Endothelial cell (in vitro differentiated cells): ENCODE measurements at regions not wholly inside any gene's neighbourhood (a gene's known extent, or its start where the extent isn't known, plus 50 kb on each side); places are given as distances from the start of the nearest gene placed in this dataset.

ENCODE experiments used
- DNase-seq: peaks from one replicate; pipeline ENCODE4 v3.0.0; 2021; ENCODE audit warnings: low spot score
- H3K27ac Mint-ChIP-seq: one replicate; pipeline ENCODE4 v1.8.0; 2021; ENCODE audit warnings: mixed read lengths, inconsistent platforms; ENCODE audit not compliant: unreplicated experiment
- H3K27me3 Mint-ChIP-seq: one replicate; pipeline ENCODE4 v1.8.0; 2021; ENCODE audit warnings: mild to moderate bottlenecking, moderate library complexity, mixed read lengths, inconsistent platforms; ENCODE audit not compliant: unreplicated experiment
- H3K36me3 Mint-ChIP-seq: one replicate; pipeline ENCODE4 v1.8.0; 2021; ENCODE audit warnings: mild to moderate bottlenecking, low read depth, mixed read lengths, inconsistent platforms; ENCODE audit not compliant: unreplicated experiment
- H3K4me1 Mint-ChIP-seq: one replicate; pipeline ENCODE4 v1.8.0; 2021; ENCODE audit warnings: mild to moderate bottlenecking, mixed read lengths, inconsistent platforms; ENCODE audit not compliant: unreplicated experiment
- H3K4me3 Mint-ChIP-seq: one replicate; pipeline ENCODE4 v1.8.0; 2021; ENCODE audit warnings: mild to moderate bottlenecking, mixed read lengths, inconsistent platforms; ENCODE audit not compliant: unreplicated experiment
- H3K9me3 Mint-ChIP-seq: one replicate; pipeline ENCODE4 v1.8.0; 2021; ENCODE audit warnings: mixed read lengths, inconsistent platforms; ENCODE audit not compliant: unreplicated experiment
- TF ChIP-seq, protein P1 (sequence below): fragments of 200-600 bp; sonication (generic); IDR thresholded peaks from one replicate; pipeline ENCODE4 v1.5.0; 2021; ENCODE audit warnings: antibody characterized with exemption; ENCODE audit not compliant: unreplicated experiment

DNA sequence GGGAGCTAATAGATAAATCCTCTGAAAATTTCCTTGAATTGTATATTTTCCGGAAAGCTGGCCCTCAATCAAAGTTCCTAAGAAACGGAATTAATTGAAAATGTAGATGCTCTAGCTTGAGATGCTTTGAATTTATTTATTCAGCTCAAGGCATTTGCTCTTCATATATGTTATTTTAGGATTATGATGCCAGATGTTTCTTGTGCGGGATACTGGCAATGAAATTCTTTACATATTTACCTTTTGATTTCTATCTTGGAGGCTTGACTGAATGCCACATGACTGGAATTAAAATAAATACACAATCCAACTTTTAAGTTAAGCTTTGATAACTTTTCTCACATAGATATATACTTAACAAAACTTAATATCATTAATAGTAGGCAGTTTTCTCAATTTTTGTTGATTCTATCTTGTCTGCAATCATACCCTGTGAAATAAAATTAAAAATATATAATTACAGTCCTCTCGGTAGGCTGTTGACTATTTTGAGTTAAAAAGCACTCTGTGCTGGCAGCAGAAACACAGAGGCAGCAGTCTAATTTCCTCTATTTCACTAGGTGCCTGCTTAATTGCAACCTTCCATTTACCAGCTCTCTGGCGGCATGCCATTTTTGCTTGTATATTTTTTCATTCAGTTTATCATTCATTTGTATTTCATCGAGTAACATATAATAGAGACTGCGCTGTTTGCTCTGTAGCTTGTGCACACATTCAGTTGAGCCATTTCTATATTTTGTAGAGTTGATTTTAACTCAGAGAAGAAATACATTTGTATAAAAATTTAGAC is 991.5 kb downstream of the ADGRL3 start:
- no peak for DNase-seq
- no peaks in the 10 kb centered on the region for H3K4me1 Mint-ChIP-seq
- H3K9me3 Mint-ChIP-seq, result no peaks in the 10 kb centered on the region
- H3K27me3 Mint-ChIP-seq, result peaks cover 4% of the 10 kb centered on the region
- no peaks in the 10 kb centered on the region for H3K36me3 Mint-ChIP-seq
- H3K4me3 Mint-ChIP-seq, result no peak overlapping the region
- H3K27ac Mint-ChIP-seq, result no peak overlapping the region
- TF ChIP-seq, protein P1, sequence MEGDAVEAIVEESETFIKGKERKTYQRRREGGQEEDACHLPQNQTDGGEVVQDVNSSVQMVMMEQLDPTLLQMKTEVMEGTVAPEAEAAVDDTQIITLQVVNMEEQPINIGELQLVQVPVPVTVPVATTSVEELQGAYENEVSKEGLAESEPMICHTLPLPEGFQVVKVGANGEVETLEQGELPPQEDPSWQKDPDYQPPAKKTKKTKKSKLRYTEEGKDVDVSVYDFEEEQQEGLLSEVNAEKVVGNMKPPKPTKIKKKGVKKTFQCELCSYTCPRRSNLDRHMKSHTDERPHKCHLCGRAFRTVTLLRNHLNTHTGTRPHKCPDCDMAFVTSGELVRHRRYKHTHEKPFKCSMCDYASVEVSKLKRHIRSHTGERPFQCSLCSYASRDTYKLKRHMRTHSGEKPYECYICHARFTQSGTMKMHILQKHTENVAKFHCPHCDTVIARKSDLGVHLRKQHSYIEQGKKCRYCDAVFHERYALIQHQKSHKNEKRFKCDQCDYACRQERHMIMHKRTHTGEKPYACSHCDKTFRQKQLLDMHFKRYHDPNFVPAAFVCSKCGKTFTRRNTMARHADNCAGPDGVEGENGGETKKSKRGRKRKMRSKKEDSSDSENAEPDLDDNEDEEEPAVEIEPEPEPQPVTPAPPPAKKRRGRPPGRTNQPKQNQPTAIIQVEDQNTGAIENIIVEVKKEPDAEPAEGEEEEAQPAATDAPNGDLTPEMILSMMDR, result no peak

DNA sequence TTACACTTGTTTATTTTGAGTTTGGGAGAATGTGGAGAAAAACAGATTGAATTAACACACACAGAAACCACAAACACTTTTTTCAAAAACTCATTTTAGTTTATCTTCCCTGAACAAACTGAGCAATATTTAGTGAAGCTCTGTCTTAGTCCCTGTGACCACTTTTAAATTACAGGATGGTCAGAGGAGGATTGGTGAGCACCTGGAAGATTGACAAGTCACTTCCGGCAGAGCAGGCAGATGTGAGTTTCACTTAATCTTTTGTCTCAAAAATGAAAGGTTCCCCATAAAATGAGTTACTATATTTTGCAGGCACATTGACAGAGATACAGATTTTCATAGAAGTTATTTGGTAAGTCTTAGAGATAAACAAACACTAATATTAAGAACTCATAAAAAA is 970.1 kb downstream of the ADGRL3 start:
- H3K27me3 Mint-ChIP-seq, result no peaks in the 10 kb centered on the region
- no peaks in the 10 kb centered on the region for H3K36me3 Mint-ChIP-seq
- H3K4me3 Mint-ChIP-seq, result no peak overlapping the region
- TF ChIP-seq, protein P1, result no peak
- H3K27ac Mint-ChIP-seq, result no peak overlapping the region
- H3K4me1 Mint-ChIP-seq, result no peaks in the 10 kb centered on the region
- H3K9me3 Mint-ChIP-seq, result no peaks in the 10 kb centered on the region
- no peak for DNase-seq

DNA sequence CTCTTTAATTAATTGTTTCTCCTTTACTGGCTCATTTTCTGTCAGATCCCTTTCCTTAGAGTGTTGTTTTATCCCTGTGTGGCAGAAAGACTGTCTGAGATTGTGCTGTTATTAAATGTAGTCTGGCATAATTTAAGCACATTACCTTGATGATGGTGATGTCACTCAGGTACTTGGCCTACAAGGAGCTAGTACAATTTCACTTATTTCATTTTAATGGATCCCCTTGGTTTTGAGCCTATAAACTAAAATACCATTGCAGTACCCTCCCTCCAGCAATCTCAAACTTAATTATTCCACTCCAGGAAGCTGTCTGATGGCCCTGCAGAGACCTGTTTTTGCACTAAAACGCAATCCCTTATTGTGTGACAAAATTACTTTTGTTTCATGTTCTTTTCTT is 968.6 kb downstream of the ADGRL3 start:
- no peaks in the 10 kb centered on the region for H3K9me3 Mint-ChIP-seq
- no peak overlapping the region for H3K27ac Mint-ChIP-seq
- no peaks in the 10 kb centered on the region for H3K36me3 Mint-ChIP-seq
- no peak for DNase-seq
- H3K4me1 Mint-ChIP-seq, result no peaks in the 10 kb centered on the region
- TF ChIP-seq, protein P1, result no peak
- H3K4me3 Mint-ChIP-seq, result no peak overlapping the region
- H3K27me3 Mint-ChIP-seq, result no peaks in the 10 kb centered on the region

DNA sequence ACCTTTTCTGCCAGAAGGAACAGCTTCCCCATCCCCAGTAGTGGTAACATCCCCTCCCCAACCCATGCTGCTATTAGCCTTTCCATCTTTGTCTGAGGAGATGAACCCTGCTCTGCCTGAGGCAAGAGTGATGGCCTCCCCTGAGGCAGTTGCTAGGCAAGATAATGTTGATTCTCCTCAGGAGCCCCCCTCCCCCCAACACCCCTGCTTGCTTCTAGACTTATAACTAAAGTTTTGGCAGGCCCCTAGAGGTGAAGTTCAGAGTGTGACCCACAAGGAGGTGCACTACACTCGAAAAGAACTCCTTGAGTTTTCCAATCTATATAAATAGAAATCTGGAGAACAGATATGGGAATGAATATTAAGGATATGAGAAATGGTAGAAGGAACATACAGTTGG is 962.5 kb downstream of the ADGRL3 start:
- H3K27me3 Mint-ChIP-seq, result no peaks in the 10 kb centered on the region
- TF ChIP-seq, protein P1, result no peak
- H3K27ac Mint-ChIP-seq, result no peak overlapping the region
- H3K4me1 Mint-ChIP-seq, result no peaks in the 10 kb centered on the region
- no peaks in the 10 kb centered on the region for H3K9me3 Mint-ChIP-seq
- H3K4me3 Mint-ChIP-seq, result no peak overlapping the region
- H3K36me3 Mint-ChIP-seq, result no peaks in the 10 kb centered on the region
- no peak for DNase-seq

DNA sequence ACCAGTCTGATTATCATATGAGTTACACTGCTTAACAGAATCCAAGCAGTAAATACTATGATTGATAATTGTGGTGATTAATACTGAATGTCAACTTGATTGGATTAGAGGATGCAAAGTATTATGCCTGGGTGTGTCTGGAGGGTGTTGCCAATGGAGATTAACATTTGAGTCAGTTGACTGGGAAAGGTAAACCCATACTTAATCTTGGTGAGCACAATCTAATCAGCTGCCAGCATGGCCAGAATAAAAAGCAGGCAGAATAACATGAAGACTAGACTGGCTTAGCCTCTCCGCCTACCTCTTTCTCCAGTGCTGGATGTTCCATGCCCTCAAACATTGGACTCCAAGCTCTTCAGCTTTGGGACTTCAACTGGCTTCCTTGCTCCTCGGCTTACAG is 961.3 kb downstream of the ADGRL3 start:
- no peak for DNase-seq
- Mint-ChIP-seq H3K4me1 (no peaks in the 10 kb centered on the region), H3K4me3 (no peak overlapping the region), H3K27me3 (no peaks in the 10 kb centered on the region), H3K27ac (no peak overlapping the region), H3K9me3 (no peaks in the 10 kb centered on the region), H3K36me3 (no peaks in the 10 kb centered on the region)
- TF ChIP-seq, protein P1, result no peak
